CD4-positive, alpha-beta T cell treated with Interleukin-1 beta for 1 hour (primary cell): ENCODE measurements at regions not wholly inside any gene's neighbourhood (a gene's known extent, or its start where the extent isn't known, plus 50 kb on each side); places are given as distances from the start of the nearest gene placed in this dataset.

Source experiments
- DNase-seq, 2 donors: peaks; one replicate each; pipeline ENCODE4 v3.0.0-alpha.2; 2020 to 2022

- DNase-seq, result no peak
Observed at GRCh38 chr9:31071606-31072286, 1312.7 kb upstream of the ACO1 start.

DNA sequence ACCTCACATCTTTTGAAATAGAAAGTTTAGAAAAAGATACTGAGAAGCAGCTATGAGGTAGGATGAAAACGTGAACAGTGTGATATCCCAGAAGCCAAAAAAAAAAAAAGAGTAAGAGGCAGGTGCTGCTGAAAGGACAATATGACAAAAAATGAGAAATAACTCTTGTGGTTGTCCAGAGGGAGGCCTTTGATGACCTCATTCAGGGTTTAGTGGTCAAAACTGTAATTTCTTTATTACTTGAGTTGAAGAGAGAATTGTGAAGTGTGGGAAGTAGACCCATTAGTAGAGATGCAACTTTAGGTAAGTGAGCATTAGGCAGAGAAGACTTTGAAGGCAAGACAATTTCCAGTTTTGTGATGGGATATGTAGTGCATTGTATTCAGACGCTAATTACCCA, 1306.3 kb upstream of the ACO1 start:
- DNase-seq, result no peak

GRCh38 chr9:31084350-31084749, 1300.1 kb upstream of the ACO1 start:
- no peak for DNase-seq

DNA sequence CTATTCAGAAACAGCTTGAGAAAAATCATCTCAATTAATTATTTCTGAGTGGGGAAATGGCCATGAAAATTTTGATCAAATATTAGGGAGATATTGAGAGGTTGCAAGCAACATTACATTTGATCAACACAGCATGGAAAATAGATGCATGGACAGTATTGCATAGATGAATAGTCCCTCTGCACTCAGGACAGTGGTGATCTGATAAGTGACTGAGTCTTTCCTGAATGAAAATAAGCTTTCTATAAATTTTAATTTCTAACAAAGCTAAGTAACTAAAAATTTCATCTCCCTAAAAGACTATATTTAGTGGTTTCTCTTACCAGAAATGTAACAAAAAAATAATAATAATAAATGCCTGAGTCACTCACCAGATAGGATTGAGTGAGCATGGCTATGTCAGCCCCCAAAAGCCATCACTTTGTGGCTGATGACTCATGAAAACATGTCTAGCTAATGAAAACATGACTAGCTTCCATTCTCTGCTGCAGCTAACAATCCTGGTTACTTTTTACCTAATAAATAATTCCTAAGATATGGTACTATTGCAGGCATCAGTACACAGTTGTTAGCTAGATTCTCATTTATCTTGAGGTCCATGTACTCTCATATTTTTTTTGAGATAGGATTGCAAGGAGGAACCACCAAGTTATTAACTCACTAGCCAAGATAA, 1294.8 kb upstream of the ACO1 start:
- DNase-seq, result no peak

DNA sequence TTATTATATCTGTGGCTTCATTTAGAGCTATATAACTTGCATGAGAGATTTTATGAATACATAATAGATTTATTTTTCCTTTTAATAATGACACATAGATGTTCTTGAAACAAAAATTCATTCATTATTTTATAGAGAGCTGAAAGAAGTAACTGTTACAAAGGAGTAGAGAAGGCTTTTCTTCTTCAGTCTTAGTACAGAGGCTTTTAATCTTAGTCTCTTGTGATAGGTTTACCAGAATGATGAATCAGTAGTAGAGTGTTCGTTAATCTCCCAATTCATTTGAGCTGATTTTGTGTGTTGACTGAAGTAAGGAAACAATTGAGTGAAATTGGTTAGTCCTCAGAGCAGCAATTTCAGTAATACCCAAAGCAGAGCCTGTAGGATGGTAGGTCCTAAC, 1284.1 kb upstream of the ACO1 start:
- no peak for DNase-seq

DNA sequence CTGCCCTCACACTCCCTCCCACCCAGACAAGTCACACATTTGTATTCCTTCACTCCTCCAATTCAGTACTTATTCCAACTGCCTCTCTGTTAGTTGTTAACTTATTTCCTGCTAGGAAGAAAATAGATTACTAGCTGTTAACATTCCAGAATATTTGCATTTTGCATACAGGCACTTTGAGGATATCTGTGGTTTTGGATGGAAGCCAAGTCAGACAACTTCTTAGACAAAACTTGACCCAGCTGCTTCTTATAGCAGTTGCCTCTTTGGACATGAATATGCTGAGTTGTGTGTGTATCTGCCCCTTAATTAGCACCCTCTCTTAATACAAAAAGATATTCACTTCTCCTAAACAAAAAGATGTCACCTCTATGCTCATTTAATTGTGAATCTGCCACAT, 1280.6 kb upstream of the ACO1 start:
- no peak for DNase-seq

DNA sequence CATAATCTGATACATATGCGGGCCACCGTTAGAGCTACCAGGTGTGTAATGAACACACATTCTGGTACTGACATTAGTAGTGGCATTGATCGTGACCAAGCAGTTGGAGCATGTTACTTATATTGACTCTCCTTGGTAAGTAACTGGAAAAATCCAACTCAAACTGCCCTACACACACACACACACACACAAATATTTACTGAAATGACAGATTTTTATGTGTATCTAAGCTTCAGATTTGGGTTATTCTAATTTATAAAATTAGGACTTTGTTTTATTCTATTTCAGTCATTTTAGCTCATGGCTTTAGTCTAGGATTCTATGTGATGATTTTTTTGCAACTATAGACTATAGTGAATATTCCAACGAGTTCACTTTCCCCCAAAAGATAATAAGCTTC, 1280.2 kb upstream of the ACO1 start:
- DNase-seq, result no peak

DNA sequence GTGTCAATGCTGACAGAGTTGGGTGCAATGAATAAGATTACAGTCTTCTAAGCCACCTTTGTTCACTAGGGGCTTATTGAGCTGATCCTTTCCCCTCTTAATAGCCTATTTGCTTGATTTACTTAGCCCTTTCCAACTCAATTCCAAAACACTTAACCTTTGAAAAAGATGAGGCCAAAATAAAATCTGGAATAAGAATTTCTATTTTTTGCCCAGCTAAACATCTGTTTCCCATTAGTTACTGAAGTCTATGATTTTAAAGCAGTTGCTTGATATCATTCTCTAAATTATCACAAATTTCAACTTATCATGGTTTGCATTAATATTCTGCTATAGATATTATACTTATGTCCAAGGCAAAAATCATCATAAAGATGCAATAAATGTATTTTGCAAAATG, 1272.0 kb upstream of the ACO1 start:
- DNase-seq, result no peak

- DNase-seq, result no peak
Observed at GRCh38 chr9:31114346-31114745, 1270.1 kb upstream of the ACO1 start.

DNA sequence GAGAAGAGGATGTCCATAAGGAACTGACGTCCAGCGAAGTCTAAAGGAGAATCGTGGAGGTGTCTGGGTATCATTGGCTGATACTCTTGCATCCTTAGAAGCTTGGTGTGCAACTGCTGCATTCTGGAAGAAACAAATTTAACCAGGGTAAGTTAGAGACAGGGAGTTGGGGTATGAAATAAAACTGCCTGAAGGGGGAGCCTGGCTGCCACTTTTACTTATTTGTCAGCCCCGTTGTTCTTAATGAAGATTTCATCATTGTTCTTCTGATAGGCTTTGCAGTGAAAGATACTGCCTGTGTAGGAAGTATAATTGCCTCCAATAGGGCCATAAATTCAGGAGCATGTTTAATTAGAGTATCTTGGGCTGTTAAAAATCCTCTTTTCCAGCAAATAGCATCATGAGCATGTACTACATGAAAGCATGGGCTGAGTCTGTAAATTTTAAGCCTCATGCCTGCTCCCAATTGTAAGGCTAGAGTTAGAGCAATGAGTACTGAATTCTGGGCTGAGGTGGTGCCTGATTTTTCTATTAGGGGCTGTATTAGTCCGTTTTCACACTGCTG, 1264.5 kb upstream of the ACO1 start:
- DNase-seq, result peak; percentile 21 to 62

GRCh38 chr9:31124389-31124788, 1260.1 kb upstream of the ACO1 start:
- no peak for DNase-seq

DNA sequence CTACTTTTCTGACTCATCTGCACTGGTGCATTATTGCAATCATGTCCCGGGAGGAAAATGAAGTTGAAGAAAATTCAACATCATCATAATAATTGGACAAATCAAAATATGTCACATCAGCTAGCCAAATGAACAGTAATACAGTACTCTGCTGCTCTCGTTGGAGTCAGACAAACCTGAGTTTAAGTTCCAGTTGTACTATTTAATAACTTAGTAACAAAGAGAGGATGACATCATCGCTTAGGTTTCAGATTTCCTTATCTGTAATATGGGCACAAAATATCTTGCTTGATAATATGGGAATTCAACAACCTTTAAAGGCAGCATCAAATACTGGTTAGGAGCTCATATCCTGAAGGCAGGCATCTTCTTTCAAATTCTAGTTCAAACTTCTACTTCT, 1248.9 kb upstream of the ACO1 start:
- DNase-seq, result no peak

GRCh38 chr9:31136524-31136923, 1247.9 kb upstream of the ACO1 start:
- DNase-seq, result no peak

DNA sequence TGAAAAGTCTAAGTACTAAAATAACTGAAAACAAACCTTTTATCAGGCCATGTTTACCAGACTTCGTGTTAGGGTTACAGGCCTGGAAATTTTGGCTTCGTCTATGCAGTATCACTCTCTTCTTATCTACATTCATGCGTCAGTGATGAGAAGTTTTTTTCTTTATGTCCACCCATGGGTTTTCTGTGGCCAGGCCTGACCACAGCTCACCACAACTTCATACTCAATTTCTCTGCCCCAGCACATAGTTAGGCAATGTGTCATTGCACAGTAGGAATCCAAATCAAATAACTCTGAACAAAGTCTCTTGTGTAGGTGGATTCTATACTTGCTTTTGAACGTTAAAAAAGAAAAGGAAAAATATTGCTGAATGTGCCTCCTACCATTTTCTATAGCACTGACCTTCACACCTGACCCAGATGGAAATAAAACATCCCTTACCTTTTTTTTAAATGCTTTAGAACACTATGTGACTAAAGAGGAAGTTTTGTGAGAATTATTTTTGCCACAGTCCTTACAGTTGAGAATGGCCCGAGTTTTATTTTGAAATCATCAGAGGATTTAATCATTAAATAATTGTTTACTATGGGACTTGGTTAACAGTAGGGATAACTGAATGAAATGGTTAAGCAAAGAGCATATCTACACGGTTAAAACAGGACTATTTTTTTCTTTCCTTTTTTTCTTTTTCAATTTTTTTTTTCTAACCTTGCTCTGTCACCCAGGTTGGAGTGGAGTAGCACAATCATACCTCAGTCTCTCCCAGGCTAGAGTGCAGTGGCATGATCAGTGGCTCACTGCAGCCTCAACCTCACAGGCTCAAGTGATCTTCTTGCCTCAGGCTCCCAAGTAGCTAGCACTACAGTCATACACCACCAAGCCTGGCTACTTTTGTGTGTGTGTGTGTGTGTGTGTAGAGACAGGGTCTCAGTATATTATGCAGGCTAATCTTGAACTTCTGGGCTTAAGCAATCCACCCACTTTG, 1247.0 kb upstream of the ACO1 start:
- no peak for DNase-seq

GRCh38 chr9:31140316-31140715, 1244.1 kb upstream of the ACO1 start:
- no peak for DNase-seq

- DNase-seq, result no peak
Observed at GRCh38 chr9:31142456-31142855, 1242.0 kb upstream of the ACO1 start.

- no peak for DNase-seq
Observed at GRCh38 chr9:31144614-31145013, 1239.8 kb upstream of the ACO1 start.

GRCh38 chr9:31146485-31147166, 1237.8 kb upstream of the ACO1 start:
- no peak for DNase-seq

DNA sequence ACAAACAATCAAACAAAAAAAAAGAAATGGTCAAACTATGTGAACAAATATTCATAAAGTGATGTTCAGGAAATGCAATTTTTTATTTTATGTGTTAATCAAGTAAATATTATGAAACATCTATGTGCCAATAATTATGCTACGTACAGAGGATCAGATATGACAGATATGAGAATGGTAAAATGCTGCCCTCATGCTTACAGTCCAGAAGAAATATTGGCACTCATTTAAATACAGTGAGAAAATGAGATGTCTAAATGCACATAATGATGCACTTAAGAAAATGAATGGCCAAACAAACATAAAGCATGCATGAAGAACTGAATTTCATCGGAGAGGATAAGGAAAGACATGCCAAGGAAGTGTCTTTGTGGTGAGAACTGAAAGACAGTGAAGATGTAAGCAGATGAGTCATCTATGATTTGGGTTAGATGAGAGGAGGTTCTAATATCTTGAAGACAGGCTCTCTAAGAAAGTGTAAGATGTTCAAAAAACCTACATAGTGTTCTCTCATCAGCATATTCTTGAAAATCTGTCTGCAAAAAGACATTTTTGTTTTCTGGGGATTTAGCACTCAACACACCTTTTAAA, 1231.1 kb upstream of the ACO1 start:
- no peak for DNase-seq

DNA sequence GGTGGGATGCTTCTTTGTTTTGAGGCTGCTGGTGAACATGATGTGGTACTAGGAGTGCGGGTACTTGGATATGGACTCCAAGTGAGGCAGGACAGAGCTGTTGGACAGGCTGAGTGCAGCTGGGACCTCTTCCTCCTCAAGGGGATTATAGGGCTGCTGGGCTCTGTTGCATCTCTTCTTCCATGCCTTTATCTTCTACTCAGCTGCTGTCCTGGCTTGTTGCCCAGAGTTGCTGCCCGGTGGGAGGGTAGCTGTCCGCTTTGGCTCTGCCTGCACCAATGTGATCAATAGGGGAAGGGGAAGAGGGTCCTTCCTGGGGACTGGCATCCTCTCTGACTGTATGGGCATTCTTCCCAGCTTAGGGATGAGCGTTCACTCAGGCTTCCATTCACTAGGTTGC, 1217.9 kb upstream of the ACO1 start:
- DNase-seq, result no peak

DNA sequence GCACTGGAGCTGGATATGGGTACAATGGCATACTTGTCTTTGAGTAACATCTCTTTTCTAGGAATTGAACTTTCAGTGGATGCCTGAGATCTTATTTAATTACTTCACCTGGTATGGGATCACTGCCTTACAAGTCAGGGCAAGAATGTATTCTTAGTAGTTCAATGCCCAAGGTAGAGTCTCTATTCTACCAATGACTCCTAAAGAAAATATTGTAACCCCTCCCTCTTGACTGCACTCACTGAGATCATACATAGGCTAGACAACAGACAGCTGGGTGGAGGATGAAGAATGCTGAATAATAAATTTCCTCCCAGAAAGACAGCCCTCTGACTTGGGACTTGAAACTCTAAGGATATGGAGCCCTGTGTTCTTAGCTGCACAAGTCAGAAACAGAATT, 1216.3 kb upstream of the ACO1 start:
- no peak for DNase-seq

GRCh38 chr9:31174681-31175080, 1209.8 kb upstream of the ACO1 start:
- DNase-seq, result no peak
